ENCODE measurements at regions not wholly inside any gene's neighbourhood (a gene's known extent, or its start where the extent isn't known, plus 50 kb on each side); places are given as distances from the start of the nearest gene placed in this dataset.

- TF ChIP-seq POLR2A (IDR thresholded peaks at IDR 0.05; ENCODE audit: low read length) (no peak), GATA1 (IDR thresholded peaks at IDR 0.05; ENCODE audit: low read depth, low read length) (no peak)
Observed at GRCh38 chr1:30600706-30601105, 122.7 kb downstream of the MATN1 start.

Measured in erythroblast (primary cell).